A673 (cell line): ENCODE measurements at regions not wholly inside any gene's neighbourhood (a gene's known extent, or its start where the extent isn't known, plus 50 kb on each side); places are given as distances from the start of the nearest gene placed in this dataset.

Experiments used
- BruUV-seq: library from RNA; stranded (reverse); fragments of 400-500 nt; replicated peaks from 2 replicates; lab custom pipeline; 2021; lab: Mats Ljungman, UMichigan
- CTCF ChIA-PET: fragments of 300-600 bp; sonication (Branson Sonifier 250); formaldehyde crosslinking; loops from one replicate; lab custom pipeline; 2022; ENCODE audit warnings: antibody characterized with exemption; lab: Charles Lee
- POLR2A ChIA-PET: fragments of 300-600 bp; sonication (Branson Sonifier 250); formaldehyde crosslinking; loops from one replicate; lab custom pipeline; 2022; ENCODE audit warnings: antibody characterized with exemption; ENCODE audit not compliant: low non-redundant PET; lab: Charles Lee
- DNase-seq: peaks from one replicate; pipeline ENCODE4 v3.0.0-alpha.2; 2015; ENCODE audit warnings: low spot score
- H3K27ac ChIP-seq: fragments of 200-600 bp; sonication (generic); 2 replicates; pipeline ENCODE4 v1.5.1; 2016; ENCODE audit warnings: mixed run types, low read depth, mild to moderate bottlenecking, mixed read lengths, antibody characterized with exemption, low read length; ENCODE audit not compliant: poor library complexity, severe bottlenecking
- H3K27me3 ChIP-seq: fragments of 200-600 bp; sonication (generic); replicated peaks from 2 replicates; pipeline ENCODE4 v1.6.1; 2017; ENCODE audit warnings: mixed run types, low read depth, mild to moderate bottlenecking, mixed read lengths, antibody characterized with exemption, low read length; ENCODE audit not compliant: insufficient read depth, poor library complexity
- H3K36me3 ChIP-seq: fragments of 200-600 bp; sonication (generic); 2 replicates; pipeline ENCODE4 v1.6.1; 2016; ENCODE audit warnings: mixed run types, mild to moderate bottlenecking, mixed read lengths, antibody characterized with exemption, low read length; ENCODE audit not compliant: insufficient read depth, poor library complexity, severe bottlenecking
- H3K4me1 ChIP-seq: fragments of 200-600 bp; sonication (generic); 2 replicates; pipeline ENCODE4 v1.6.1; 2017; ENCODE audit warnings: mixed run types, mild to moderate bottlenecking, mixed read lengths, antibody characterized with exemption, low read length; ENCODE audit not compliant: insufficient read depth, poor library complexity, severe bottlenecking
- H3K4me3 ChIP-seq: fragments of 200-600 bp; sonication (generic); 2 replicates; pipeline ENCODE4 v1.5.1; 2016; ENCODE audit warnings: low read depth, mixed run types, mild to moderate bottlenecking, mixed read lengths, low read length; ENCODE audit not compliant: poor library complexity, severe bottlenecking
- H3K9me3 ChIP-seq: fragments of 200-600 bp; sonication (generic); 2 replicates; pipeline ENCODE4 v1.6.1; 2016; ENCODE audit warnings: mixed run types, low read depth, mild to moderate bottlenecking, mixed read lengths, antibody characterized with exemption, low read length; ENCODE audit not compliant: poor library complexity, severe bottlenecking
- EZH2 ChIP-seq: fragments of 200-600 bp; sonication (generic); IDR thresholded peaks from 2 replicates; pipeline ENCODE4 v1.6.1; 2017; ENCODE audit warnings: borderline replicate concordance, low read depth, mild to moderate bottlenecking, mixed read lengths, antibody characterized with exemption, low read length; ENCODE audit not compliant: poor library complexity, severe bottlenecking
- intact Hi-C: fragments of 100-400 bp; cut with micrococcal nuclease; formaldehyde crosslinking; loops from one replicate; pipeline ENCODE4 v1.10.0; 2022; ENCODE audit not compliant: unreplicated experiment
- TF ChIP-seq, protein P1 (sequence below): fragments of 300-800, 200-600 bp; sonication (generic); conservative IDR thresholded peaks from 2 replicates; pipeline ENCODE4 v1.5.1; 2017; ENCODE audit warnings: low read depth, mild to moderate bottlenecking, antibody characterized with exemption, low read length, moderate library complexity, mixed read lengths

DNA sequence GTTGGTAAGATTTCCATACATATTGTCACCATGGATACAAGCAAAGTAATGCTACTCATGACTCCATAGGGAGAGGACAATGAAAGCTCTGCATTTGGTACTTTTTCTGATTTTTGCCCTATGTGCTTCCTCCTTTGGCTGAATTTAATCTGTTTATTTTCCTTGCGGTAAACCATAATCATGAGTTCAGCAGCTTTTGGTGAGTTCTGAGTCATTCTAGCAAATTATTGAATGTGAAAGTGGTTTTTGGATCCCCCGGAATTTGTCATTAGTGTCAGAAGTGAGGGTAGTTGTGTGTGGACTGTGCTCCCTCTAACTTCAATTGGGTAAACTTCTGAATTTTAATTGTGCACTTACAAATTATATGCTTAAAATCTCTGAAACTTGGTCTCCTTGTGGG, 170.3 kb downstream of the MOSPD2 start:
- no TSS peak for BruUV-seq
- POLR2A ChIA-PET = no interaction called here
- no peak for DNase-seq

DNA sequence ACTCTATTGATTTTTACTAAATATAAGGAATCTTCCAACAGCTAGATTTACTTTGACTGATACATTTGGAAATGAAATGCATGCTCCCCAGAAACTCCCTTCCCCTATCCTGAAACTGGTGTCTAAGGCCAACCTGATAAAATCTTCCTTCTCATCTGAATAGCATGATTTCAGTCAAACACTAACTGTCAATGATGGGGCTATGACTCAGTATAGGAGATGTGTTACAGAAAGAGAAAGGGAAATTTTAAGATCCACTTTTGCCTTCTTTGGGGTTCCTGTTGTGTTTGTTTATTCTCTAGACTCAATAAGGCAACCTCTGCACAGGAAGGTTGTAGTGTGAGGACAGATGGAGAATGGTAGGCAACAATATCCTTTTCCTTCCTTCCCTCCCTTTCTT, 160.7 kb downstream of the MOSPD2 start:
- H3K4me1 ChIP-seq = no peaks in the 10 kb centered on the region
- BruUV-seq = no TSS peak
- ChIA-PET CTCF (no interaction called here), POLR2A (no interaction called here)
- no peak overlapping the region for H3K4me3 ChIP-seq
- H3K27me3 ChIP-seq = no peaks in the 10 kb centered on the region
- peaks cover 1% of the 10 kb centered on the region for H3K9me3 ChIP-seq
- no peak overlapping the region for H3K27ac ChIP-seq
- no peak for DNase-seq
- TF ChIP-seq, protein P1, sequence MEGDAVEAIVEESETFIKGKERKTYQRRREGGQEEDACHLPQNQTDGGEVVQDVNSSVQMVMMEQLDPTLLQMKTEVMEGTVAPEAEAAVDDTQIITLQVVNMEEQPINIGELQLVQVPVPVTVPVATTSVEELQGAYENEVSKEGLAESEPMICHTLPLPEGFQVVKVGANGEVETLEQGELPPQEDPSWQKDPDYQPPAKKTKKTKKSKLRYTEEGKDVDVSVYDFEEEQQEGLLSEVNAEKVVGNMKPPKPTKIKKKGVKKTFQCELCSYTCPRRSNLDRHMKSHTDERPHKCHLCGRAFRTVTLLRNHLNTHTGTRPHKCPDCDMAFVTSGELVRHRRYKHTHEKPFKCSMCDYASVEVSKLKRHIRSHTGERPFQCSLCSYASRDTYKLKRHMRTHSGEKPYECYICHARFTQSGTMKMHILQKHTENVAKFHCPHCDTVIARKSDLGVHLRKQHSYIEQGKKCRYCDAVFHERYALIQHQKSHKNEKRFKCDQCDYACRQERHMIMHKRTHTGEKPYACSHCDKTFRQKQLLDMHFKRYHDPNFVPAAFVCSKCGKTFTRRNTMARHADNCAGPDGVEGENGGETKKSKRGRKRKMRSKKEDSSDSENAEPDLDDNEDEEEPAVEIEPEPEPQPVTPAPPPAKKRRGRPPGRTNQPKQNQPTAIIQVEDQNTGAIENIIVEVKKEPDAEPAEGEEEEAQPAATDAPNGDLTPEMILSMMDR = no peak
- no peak for TF ChIP-seq EZH2
- intact Hi-C loops = no loop called here
- H3K36me3 ChIP-seq = no peaks in the 10 kb centered on the region

More for the DNA sequence above, 170.3 kb downstream of the MOSPD2 start:
- H3K4me1 ChIP-seq = no peaks in the 10 kb centered on the region
- H3K36me3 ChIP-seq = no peaks in the 10 kb centered on the region
- intact Hi-C loops = no loop called here
- CTCF ChIA-PET = no interaction called here
- H3K27me3 ChIP-seq = no peaks in the 10 kb centered on the region
- no peak for TF ChIP-seq EZH2
- TF ChIP-seq, protein P1 = no peak
- no peak overlapping the region for H3K4me3 ChIP-seq
- no peaks in the 10 kb centered on the region for H3K9me3 ChIP-seq
- no peak overlapping the region for H3K27ac ChIP-seq

DNA sequence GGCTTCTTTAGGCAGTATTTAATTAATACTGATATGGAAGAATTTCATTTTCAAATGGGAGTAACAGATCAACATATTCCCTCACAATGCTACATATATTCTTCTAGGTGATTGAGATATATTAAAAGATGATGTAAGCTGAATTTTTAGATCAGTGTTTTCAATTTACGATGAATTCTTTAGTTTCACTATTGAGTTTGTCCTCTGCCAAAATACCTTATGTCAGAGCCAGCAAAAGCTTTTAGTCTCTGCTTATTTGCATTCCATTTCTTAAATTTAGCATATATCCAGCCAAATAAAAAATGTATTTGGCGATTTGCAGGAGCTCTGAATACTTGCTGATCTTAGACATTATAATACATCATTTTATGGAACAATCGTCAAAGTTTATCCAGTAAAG, 144.3 kb downstream of the MOSPD2 start:
- Histone ChIP-seq H3K36me3 (no peaks in the 10 kb centered on the region), H3K9me3 (no peaks in the 10 kb centered on the region), H3K27ac (no peak overlapping the region), H3K4me1 (no peaks in the 10 kb centered on the region), H3K4me3 (no peak overlapping the region), H3K27me3 (no peaks in the 10 kb centered on the region)
- BruUV-seq = no TSS peak
- DNase-seq = no peak
- ChIA-PET CTCF (no interaction called here), POLR2A (no interaction called here)
- intact Hi-C loops = no loop called here
- no peak for TF ChIP-seq EZH2
- TF ChIP-seq, protein P1 = no peak
